ENCODE measurements at regions not wholly inside any gene's neighbourhood (a gene's known extent, or its start where the extent isn't known, plus 50 kb on each side); places are given as distances from the start of the nearest gene placed in this dataset.

GRCh38 chr2:82124629-82125028, 1820.1 kb upstream of the LRRTM1 start:
- H3K9me3 ChIP-seq (ENCODE audit: control insufficient read depth, insufficient read depth, low read length) = no peaks in the 10 kb centered on the region
- no peak overlapping the region for H3K4me3 ChIP-seq (ENCODE audit: low read depth, low read length)
- no peaks in the 10 kb centered on the region for H3K27me3 ChIP-seq (ENCODE audit: control insufficient read depth, insufficient read depth, low read length)
- no peak overlapping the region for H3K9ac ChIP-seq (ENCODE audit: low read depth, low read length)
- H3K36me3 ChIP-seq (ENCODE audit: control insufficient read depth, insufficient read depth, low read length) = no peaks in the 10 kb centered on the region
- H3K4me1 ChIP-seq (ENCODE audit: control insufficient read depth, insufficient read depth, low read length) = no peaks in the 10 kb centered on the region

- Histone ChIP-seq H3K27me3 (ENCODE audit: control insufficient read depth, insufficient read depth, low read length) (no peaks in the 10 kb centered on the region), H3K36me3 (ENCODE audit: control insufficient read depth, insufficient read depth, low read length) (no peaks in the 10 kb centered on the region), H3K9ac (ENCODE audit: low read depth, low read length) (no peak overlapping the region), H3K4me3 (ENCODE audit: low read depth, low read length) (no peak overlapping the region), H3K9me3 (ENCODE audit: control insufficient read depth, insufficient read depth, low read length) (no peaks in the 10 kb centered on the region), H3K4me1 (ENCODE audit: control insufficient read depth, insufficient read depth, low read length) (no peaks in the 10 kb centered on the region)
These were observed 1816.1 kb upstream of the LRRTM1 start for GRCh38 chr2:82120654-82121053.

- Histone ChIP-seq H3K36me3 (ENCODE audit: control insufficient read depth, insufficient read depth, low read length) (no peaks in the 10 kb centered on the region), H3K4me1 (ENCODE audit: control insufficient read depth, insufficient read depth, low read length) (no peaks in the 10 kb centered on the region), H3K4me3 (ENCODE audit: low read depth, low read length) (no peak overlapping the region), H3K9me3 (ENCODE audit: control insufficient read depth, insufficient read depth, low read length) (no peaks in the 10 kb centered on the region), H3K27me3 (ENCODE audit: control insufficient read depth, insufficient read depth, low read length) (no peaks in the 10 kb centered on the region), H3K9ac (ENCODE audit: low read depth, low read length) (no peak overlapping the region)
These were observed 1815.6 kb upstream of the LRRTM1 start for GRCh38 chr2:82120115-82120514.

- Histone ChIP-seq H3K9ac (ENCODE audit: low read depth, low read length) (no peak overlapping the region), H3K4me3 (ENCODE audit: low read depth, low read length) (no peak overlapping the region), H3K4me1 (ENCODE audit: control insufficient read depth, insufficient read depth, low read length) (no peaks in the 10 kb centered on the region), H3K27me3 (ENCODE audit: control insufficient read depth, insufficient read depth, low read length) (no peaks in the 10 kb centered on the region), H3K36me3 (ENCODE audit: control insufficient read depth, insufficient read depth, low read length) (no peaks in the 10 kb centered on the region), H3K9me3 (ENCODE audit: control insufficient read depth, insufficient read depth, low read length) (no peaks in the 10 kb centered on the region)
These were observed 1804.9 kb upstream of the LRRTM1 start for GRCh38 chr2:82109418-82109817.

- Histone ChIP-seq H3K4me1 (ENCODE audit: control insufficient read depth, insufficient read depth, low read length) (no peaks in the 10 kb centered on the region), H3K9me3 (ENCODE audit: control insufficient read depth, insufficient read depth, low read length) (no peaks in the 10 kb centered on the region), H3K27me3 (ENCODE audit: control insufficient read depth, insufficient read depth, low read length) (no peaks in the 10 kb centered on the region), H3K4me3 (ENCODE audit: low read depth, low read length) (no peak overlapping the region), H3K9ac (ENCODE audit: low read depth, low read length) (no peak overlapping the region), H3K36me3 (ENCODE audit: control insufficient read depth, insufficient read depth, low read length) (no peaks in the 10 kb centered on the region)
These were observed 1794.1 kb upstream of the LRRTM1 start for GRCh38 chr2:82098617-82099016.

- Histone ChIP-seq H3K4me1 (ENCODE audit: control insufficient read depth, insufficient read depth, low read length) (no peaks in the 10 kb centered on the region), H3K36me3 (ENCODE audit: control insufficient read depth, insufficient read depth, low read length) (no peaks in the 10 kb centered on the region), H3K27me3 (ENCODE audit: control insufficient read depth, insufficient read depth, low read length) (no peaks in the 10 kb centered on the region), H3K9ac (ENCODE audit: low read depth, low read length) (no peak overlapping the region), H3K4me3 (ENCODE audit: low read depth, low read length) (no peak overlapping the region), H3K9me3 (ENCODE audit: control insufficient read depth, insufficient read depth, low read length) (no peaks in the 10 kb centered on the region)
These were observed 1785.0 kb upstream of the LRRTM1 start for GRCh38 chr2:82089518-82089917.

- no peak overlapping the region for H3K9ac ChIP-seq (ENCODE audit: low read depth, low read length)
- no peaks in the 10 kb centered on the region for H3K36me3 ChIP-seq (ENCODE audit: control insufficient read depth, insufficient read depth, low read length)
- H3K9me3 ChIP-seq (ENCODE audit: control insufficient read depth, insufficient read depth, low read length) = no peaks in the 10 kb centered on the region
- no peak overlapping the region for H3K4me3 ChIP-seq (ENCODE audit: low read depth, low read length)
- H3K4me1 ChIP-seq (ENCODE audit: control insufficient read depth, insufficient read depth, low read length) = no peaks in the 10 kb centered on the region
- H3K27me3 ChIP-seq (ENCODE audit: control insufficient read depth, insufficient read depth, low read length) = no peaks in the 10 kb centered on the region
These were observed 1780.3 kb upstream of the LRRTM1 start for GRCh38 chr2:82084679-82085392.

GRCh38 chr2:82075875-82076274, 1771.3 kb upstream of the LRRTM1 start:
- no peaks in the 10 kb centered on the region for H3K27me3 ChIP-seq (ENCODE audit: control insufficient read depth, insufficient read depth, low read length)
- H3K4me1 ChIP-seq (ENCODE audit: control insufficient read depth, insufficient read depth, low read length) = no peaks in the 10 kb centered on the region
- H3K9me3 ChIP-seq (ENCODE audit: control insufficient read depth, insufficient read depth, low read length) = no peaks in the 10 kb centered on the region

GRCh38 chr2:82062463-82062862, 1757.9 kb upstream of the LRRTM1 start:
- H3K27me3 ChIP-seq (ENCODE audit: control insufficient read depth, insufficient read depth, low read length) = no peaks in the 10 kb centered on the region
- no peak overlapping the region for H3K9ac ChIP-seq (ENCODE audit: low read depth, low read length)
- H3K9me3 ChIP-seq (ENCODE audit: control insufficient read depth, insufficient read depth, low read length) = no peaks in the 10 kb centered on the region
- H3K36me3 ChIP-seq (ENCODE audit: control insufficient read depth, insufficient read depth, low read length) = no peaks in the 10 kb centered on the region
- peaks cover 8% of the 10 kb centered on the region for H3K4me1 ChIP-seq (ENCODE audit: control insufficient read depth, insufficient read depth, low read length)
- no peak overlapping the region for H3K4me3 ChIP-seq (ENCODE audit: low read depth, low read length)

More at GRCh38 chr2:82075875-82076274, 1771.3 kb upstream of the LRRTM1 start:
- no peak overlapping the region for H3K9ac ChIP-seq (ENCODE audit: low read depth, low read length)
- H3K4me3 ChIP-seq (ENCODE audit: low read depth, low read length) = no peak overlapping the region
- no peaks in the 10 kb centered on the region for H3K36me3 ChIP-seq (ENCODE audit: control insufficient read depth, insufficient read depth, low read length)

GRCh38 chr2:82055846-82056245, 1751.3 kb upstream of the LRRTM1 start:
- H3K9ac ChIP-seq (ENCODE audit: low read depth, low read length) = no peak overlapping the region
- H3K36me3 ChIP-seq (ENCODE audit: control insufficient read depth, insufficient read depth, low read length) = no peaks in the 10 kb centered on the region
- no peaks in the 10 kb centered on the region for H3K4me1 ChIP-seq (ENCODE audit: control insufficient read depth, insufficient read depth, low read length)
- no peaks in the 10 kb centered on the region for H3K9me3 ChIP-seq (ENCODE audit: control insufficient read depth, insufficient read depth, low read length)
- H3K27me3 ChIP-seq (ENCODE audit: control insufficient read depth, insufficient read depth, low read length) = no peaks in the 10 kb centered on the region
- H3K4me3 ChIP-seq (ENCODE audit: low read depth, low read length) = no peak overlapping the region

GRCh38 chr2:82043867-82044266, 1739.3 kb upstream of the LRRTM1 start:
- Histone ChIP-seq H3K9ac (ENCODE audit: low read depth, low read length) (no peak overlapping the region), H3K4me3 (ENCODE audit: low read depth, low read length) (no peak overlapping the region), H3K27me3 (ENCODE audit: control insufficient read depth, insufficient read depth, low read length) (no peaks in the 10 kb centered on the region), H3K9me3 (ENCODE audit: control insufficient read depth, insufficient read depth, low read length) (no peaks in the 10 kb centered on the region), H3K4me1 (ENCODE audit: control insufficient read depth, insufficient read depth, low read length) (no peaks in the 10 kb centered on the region), H3K36me3 (ENCODE audit: control insufficient read depth, insufficient read depth, low read length) (no peaks in the 10 kb centered on the region)

GRCh38 chr2:82027921-82028615, 1723.5 kb upstream of the LRRTM1 start:
- Histone ChIP-seq H3K27me3 (ENCODE audit: control insufficient read depth, insufficient read depth, low read length) (no peaks in the 10 kb centered on the region), H3K9ac (ENCODE audit: low read depth, low read length) (no peak overlapping the region)

More at GRCh38 chr2:82027921-82028615, 1723.5 kb upstream of the LRRTM1 start:
- Histone ChIP-seq H3K36me3 (ENCODE audit: control insufficient read depth, insufficient read depth, low read length) (peaks cover 4% of the 10 kb centered on the region), H3K4me3 (ENCODE audit: low read depth, low read length) (no peak overlapping the region), H3K9me3 (ENCODE audit: control insufficient read depth, insufficient read depth, low read length) (no peaks in the 10 kb centered on the region), H3K4me1 (ENCODE audit: control insufficient read depth, insufficient read depth, low read length) (no peaks in the 10 kb centered on the region)
